Esophagus (tissue), 2 donors: ENCODE measurements at regions not wholly inside any gene's neighbourhood (a gene's known extent, or its start where the extent isn't known, plus 50 kb on each side); places are given as distances from the start of the nearest gene placed in this dataset.
A peak's percentile ranks its signal among the peaks of the same experiment; 100 is the strongest.

Experiments
- H3K27ac ChIP-seq, 2 donors: one replicate each; pipeline ENCODE4 v1.5.1; 2013; ENCODE audit warnings: low read depth in 2 of 2, mild to moderate bottlenecking in 2 of 2, inconsistent platforms in 1 of 2, low read length in 1 of 2, moderate library complexity in 1 of 2
- H3K27me3 ChIP-seq, 2 donors: one replicate each; pipeline ENCODE4 v1.6.1; 2013; ENCODE audit warnings: low read length in 2 of 2, control low read depth in 1 of 2, mild to moderate bottlenecking in 1 of 2; ENCODE audit not compliant: insufficient read depth in 2 of 2, control insufficient read depth in 1 of 2
- H3K36me3 ChIP-seq, 2 donors: one replicate each; pipeline ENCODE4 v1.6.1; 2013; ENCODE audit warnings: low read length in 1 of 2; ENCODE audit not compliant: control insufficient read depth in 2 of 2, insufficient read depth in 2 of 2
- H3K4me1 ChIP-seq, 2 donors: one replicate each; pipeline ENCODE4 v1.6.1; 2013; ENCODE audit warnings: low read length in 1 of 2; ENCODE audit not compliant: control insufficient read depth in 2 of 2, insufficient read depth in 2 of 2
- H3K4me3 ChIP-seq, 2 donors: one replicate each; pipeline ENCODE4 v1.5.1; 2013; ENCODE audit warnings: low read length in 2 of 2, mild to moderate bottlenecking in 2 of 2, low read depth in 1 of 2, moderate library complexity in 1 of 2
- H3K9me3 ChIP-seq, 2 donors: one replicate each; pipeline ENCODE4 v1.6.1; 2013; ENCODE audit warnings: mild to moderate bottlenecking in 2 of 2, low read depth in 1 of 2, low read length in 1 of 2, moderate library complexity in 1 of 2; ENCODE audit not compliant: control insufficient read depth in 2 of 2, insufficient read depth in 1 of 2
- WGBS, 2 donors: extraction: QIAGEN DNeasy Blood & Tissue Kit; methylation state at CpG; one replicate each; pipeline ENCODE4 v1.1.7; 2013; 5-methylcytosine and 5-hydroxymethylcytosine counted together
- donor health status: healthy with polysubstance abuse.
- donor health status: Bipolar disorder and iron deficiency.

DNA sequence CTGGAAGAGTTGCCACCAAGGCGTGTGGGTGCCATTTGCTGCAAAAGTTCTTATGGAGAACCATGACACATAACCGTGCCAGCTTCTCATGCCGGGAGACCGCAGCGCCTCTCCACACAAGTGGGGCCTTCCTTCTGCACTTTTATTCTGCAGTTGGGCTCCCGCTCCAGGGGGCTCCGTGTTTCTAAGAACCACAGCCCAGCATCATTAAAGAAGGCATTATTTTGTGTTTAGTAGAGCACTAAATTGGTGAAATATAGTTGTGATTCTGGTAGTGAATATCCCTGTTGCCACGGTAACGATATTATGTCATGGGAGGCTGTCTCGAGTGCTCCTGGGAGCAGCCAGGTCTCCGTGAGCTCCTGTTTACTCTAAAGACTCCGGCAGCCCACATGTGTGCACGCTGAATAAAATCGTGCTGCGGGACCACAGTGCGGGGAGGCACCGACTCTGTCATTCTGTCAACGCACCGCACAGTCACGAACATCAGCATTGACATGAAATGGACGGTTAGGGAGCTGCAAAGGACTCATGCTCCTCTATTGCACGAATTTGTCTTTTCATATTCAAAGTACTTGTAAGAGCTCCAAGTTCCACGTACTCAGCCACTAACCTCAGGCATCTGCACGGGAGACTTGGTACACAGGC, 68.8 kb upstream of the PITRM1 start:
- H3K4me3 ChIP-seq: no peak overlapping the region
- no peaks in the 10 kb centered on the region for H3K36me3 ChIP-seq
- no peaks in the 10 kb centered on the region for H3K27me3 ChIP-seq
- H3K9me3 ChIP-seq: no peaks in the 10 kb centered on the region
- no peak overlapping the region for H3K27ac ChIP-seq
- 78 to 85% methylated on average over 24 of the region's 24 CpGs for WGBS, 2 donors
- no peaks in the 10 kb centered on the region for H3K4me1 ChIP-seq

DNA sequence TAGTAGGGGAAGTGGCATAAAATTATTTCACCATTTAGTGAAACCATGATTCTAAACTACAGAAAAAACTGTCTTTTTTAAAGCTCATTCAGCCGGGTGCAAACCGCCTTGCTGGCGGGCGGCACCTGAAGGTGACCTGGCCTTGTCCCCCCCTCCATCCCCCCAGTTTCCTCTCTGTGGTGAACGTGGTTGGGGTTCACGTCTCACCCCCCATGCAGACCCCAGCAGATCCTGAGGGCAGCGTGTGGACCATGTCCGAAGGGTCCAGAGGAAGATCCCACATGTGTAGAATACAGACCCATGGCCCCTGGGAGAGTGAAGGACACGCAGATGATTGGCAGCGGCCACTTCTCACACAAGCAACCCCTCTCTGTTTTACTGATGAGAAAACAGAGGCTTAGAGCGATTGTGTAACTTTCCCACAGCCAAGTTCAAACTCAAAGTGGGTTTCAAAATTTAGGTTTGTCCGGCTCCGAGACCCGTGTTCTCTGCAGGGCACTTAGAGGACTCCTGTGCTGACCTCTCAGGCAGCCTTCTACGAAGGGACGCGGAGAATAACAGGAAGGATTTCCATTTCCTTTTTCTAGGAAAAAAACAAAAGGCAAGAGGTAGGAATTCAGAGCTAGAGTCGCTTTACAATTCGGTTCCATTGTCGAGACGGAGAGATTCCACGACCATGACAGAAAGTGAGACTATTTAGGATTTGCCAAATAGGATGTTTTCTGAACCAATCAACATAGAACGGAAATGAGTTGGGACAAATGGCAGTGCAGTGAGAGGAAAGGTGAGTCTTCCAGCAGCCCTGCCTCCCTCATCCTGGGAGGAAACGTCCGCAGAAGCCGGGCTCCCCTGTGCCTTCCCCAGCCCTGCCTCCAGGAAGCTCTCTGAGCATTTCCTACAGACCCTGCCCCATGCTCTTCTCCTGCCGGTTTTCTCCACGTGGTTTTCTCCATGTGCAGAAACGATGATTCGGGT, 67.6 kb upstream of the PITRM1 start:
- no peak overlapping the region for H3K4me3 ChIP-seq
- WGBS, 2 donors: 67 to 73% methylated on average over 30 of the region's 30 CpGs

DNA sequence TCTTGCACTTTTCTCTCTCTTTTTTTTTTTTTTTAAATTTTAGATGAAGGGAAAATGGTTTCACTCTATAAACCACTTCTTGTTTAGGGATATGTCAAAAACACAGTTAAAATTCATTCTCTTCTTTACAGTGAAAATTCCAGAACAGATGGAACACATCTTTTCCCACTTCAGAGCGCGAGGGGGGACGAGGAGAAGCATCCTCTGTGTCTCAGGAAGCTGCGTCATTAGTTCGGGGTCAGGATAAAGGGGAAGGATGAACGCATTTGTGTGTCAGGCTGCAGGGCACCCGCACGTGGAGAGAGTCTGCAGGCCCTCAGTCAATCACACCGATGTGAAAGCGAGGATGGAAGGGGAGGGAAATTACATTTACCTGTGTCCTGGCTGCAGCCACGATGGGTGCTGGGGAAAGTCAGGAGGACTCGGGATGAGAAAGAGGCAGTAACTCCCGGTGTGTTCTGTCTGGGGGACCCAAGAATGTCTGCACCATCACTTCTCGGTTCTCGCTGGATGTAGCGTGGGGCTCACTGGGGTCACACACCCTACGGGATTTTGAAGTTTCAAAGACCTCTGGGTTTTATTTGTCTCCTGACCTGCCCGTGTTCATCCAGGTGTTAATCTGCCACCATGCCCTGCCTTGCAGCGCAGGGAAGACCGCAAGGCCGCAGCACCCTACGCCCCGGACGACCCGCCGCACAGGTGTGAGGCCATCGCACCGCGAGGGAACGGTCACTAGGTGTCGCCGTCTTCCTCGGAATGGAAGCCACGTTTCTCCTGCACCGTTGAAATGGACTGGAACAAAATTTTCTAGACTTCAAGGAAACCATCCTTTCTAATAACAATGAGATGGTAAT, 66.7 kb upstream of the PITRM1 start:
- no peak overlapping the region for H3K27ac ChIP-seq
- H3K4me3 ChIP-seq: no peak overlapping the region
- no peaks in the 10 kb centered on the region for H3K9me3 ChIP-seq
- no peaks in the 10 kb centered on the region for H3K4me1 ChIP-seq
- H3K27me3 ChIP-seq: no peaks in the 10 kb centered on the region
- WGBS, 2 donors: 31 to 32% methylated on average over 35 of the region's 35 CpGs
- H3K36me3 ChIP-seq: no peaks in the 10 kb centered on the region

More for the DNA sequence above, 67.6 kb upstream of the PITRM1 start:
- H3K27ac ChIP-seq: peak overlapping the region in 1 of 2 donors; percentile 26
- H3K9me3 ChIP-seq: no peaks in the 10 kb centered on the region
- H3K27me3 ChIP-seq: no peaks in the 10 kb centered on the region
- H3K4me1 ChIP-seq: no peaks in the 10 kb centered on the region
- H3K36me3 ChIP-seq: no peaks in the 10 kb centered on the region

DNA sequence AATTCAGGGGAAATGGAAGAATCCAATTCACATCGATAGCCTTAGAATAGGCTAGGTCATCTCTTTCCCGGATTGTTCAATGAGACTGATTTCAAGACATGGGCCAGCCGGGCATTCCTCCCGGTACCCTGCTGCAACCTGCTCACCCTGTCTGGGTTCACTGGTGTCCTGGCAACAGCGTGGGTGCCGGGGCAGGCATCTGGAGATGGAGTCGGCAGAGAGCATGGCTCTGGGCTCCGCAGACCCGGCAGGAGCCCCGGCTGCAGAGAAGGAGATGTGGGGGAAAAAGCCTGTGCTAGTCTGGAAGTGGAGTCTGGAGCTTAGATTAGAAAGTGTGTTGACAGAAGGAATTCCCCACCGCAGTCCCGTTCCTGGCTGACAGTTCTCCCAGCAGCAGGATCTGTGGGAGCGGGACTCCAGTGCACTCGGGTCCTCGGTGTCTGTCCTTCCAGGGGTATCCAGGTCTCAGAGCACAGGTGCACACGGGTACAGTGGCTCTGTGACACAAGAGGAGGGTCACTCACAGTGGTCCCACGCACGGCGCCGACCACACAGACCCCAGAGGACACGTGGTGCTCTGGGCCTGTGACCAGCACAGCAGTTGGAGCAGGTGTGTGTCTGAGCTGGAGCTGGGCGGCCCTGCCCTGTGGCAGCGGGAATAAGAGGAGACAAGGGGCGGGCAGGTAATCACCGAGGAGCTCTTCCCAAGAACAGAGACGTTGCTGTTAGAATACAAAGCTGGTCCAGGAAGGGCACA, 65.7 kb upstream of the PITRM1 start:
- H3K36me3 ChIP-seq: no peaks in the 10 kb centered on the region
- WGBS, 2 donors: 75% methylated on average over 26 of the region's 26 CpGs

DNA sequence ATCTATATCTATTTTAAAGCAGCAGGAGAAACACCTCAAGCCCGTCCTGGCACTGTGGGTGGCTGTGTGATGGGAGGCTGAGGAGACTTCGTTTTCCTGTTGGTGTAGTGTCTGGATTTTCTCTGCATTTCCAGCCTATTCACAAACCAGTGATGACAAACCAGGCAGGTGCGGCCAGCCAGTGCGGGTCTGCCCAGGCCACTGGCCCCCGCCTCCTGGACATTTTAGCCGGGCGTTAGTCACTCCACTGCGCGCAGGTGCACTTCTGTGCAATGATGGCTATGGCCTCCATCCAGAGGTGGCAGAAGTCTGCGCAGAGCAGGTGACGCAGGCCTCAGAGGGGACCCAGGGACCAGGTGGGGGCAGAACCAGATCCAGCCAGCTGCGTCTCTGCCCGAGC, 64.9 kb upstream of the PITRM1 start:
- Histone ChIP-seq H3K4me1 (no peaks in the 10 kb centered on the region), H3K27me3 (no peaks in the 10 kb centered on the region), H3K36me3 (no peaks in the 10 kb centered on the region), H3K4me3 (no peak overlapping the region), H3K9me3 (no peaks in the 10 kb centered on the region), H3K27ac (no peak overlapping the region)
- WGBS, 2 donors: 90 to 94% methylated on average over 13 of the region's 13 CpGs

More for the DNA sequence above, 65.7 kb upstream of the PITRM1 start:
- no peak overlapping the region for H3K27ac ChIP-seq
- no peaks in the 10 kb centered on the region for H3K27me3 ChIP-seq
- no peaks in the 10 kb centered on the region for H3K4me1 ChIP-seq
- H3K9me3 ChIP-seq: no peaks in the 10 kb centered on the region
- no peak overlapping the region for H3K4me3 ChIP-seq

DNA sequence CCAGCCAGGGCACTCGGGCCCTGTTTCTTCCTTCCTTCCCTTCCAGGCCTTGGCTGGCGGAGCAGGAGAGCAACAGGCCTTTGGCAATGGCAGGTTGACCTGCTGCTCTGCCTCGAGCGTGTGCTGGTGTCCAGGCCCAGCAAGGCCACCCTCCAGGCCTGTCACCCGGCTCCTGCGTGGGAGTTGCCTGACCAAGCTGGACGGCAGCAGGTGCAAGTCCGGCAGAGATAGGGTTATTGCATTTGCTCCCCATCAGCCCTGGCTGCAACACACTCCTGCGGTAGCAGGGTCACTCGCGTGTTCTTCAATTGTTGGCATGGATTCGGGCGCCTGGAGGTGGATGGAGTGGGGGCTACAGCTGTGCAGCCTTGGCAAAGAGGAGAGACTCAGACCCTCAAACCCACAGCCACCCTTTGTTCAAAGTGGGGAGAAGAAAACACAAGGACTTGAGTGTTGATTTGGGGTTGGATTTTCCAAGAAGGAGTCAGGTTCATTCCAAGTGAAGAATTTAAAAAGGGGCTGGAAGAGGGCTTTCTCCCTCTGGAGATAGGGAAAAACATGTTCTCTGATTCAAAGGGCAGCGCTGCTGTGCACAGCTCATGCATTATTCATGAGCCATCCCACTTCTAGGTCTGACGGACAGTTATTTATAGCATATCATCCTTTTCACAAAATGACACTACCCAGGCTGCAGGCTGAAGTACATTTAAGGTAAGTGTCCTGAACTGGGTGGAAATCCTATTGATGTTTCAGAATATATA, 64.2 kb upstream of the PITRM1 start:
- H3K4me1 ChIP-seq: no peaks in the 10 kb centered on the region
- H3K27me3 ChIP-seq: no peaks in the 10 kb centered on the region
- H3K9me3 ChIP-seq: no peaks in the 10 kb centered on the region
- WGBS, 2 donors: 89 to 92% methylated on average over 15 of the region's 15 CpGs
- no peak overlapping the region for H3K27ac ChIP-seq
- no peaks in the 10 kb centered on the region for H3K36me3 ChIP-seq
- no peak overlapping the region for H3K4me3 ChIP-seq

DNA sequence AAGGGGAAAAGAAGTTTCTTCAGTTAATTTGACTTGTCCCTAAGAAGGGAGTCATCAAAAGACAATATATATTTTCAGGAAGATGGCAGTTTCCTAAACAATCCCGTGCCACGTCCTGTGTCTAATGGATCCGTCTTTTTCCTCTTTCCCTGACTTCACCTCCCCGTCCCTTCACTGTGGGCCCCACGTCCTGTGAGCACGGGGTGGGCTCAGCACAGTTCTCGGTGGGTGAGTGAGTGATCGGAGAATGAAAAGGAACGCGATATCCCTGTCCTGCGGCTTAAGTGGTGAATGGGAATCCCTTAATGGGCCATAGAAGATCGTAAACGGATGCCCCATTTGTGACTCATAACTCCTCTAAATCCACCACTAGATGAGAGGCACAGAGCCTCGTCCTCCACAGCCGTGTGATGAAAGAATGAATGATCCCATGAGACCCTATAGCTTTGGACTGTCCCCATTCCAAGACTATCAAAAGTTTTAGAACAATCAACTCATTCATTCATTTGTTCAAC, 63.5 kb upstream of the PITRM1 start:
- Histone ChIP-seq H3K27ac (no peak overlapping the region), H3K27me3 (no peaks in the 10 kb centered on the region), H3K9me3 (no peaks in the 10 kb centered on the region), H3K4me3 (no peak overlapping the region), H3K4me1 (no peaks in the 10 kb centered on the region), H3K36me3 (no peaks in the 10 kb centered on the region)
- WGBS, 2 donors: 85 to 89% methylated on average over 15 of the region's 15 CpGs

DNA sequence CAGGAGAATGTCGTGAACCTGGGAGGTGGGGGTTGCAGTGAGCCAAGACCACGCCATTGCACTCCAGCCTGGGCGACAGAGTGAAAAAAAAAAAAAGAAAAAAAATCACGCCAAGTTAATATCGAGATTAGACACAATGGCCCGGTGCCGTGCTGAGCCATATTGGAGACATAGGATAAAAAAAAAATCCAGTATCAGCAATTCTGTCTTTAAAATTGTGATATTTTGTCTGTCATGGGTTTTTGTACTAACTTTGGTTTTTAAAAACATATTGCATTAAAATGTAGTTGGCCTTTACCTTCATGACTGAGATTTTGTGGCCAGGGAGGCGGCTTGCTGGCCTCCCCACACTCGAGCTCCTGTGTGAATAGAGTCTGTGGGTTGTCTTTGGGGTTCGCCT, 62.8 kb upstream of the PITRM1 start:
- Histone ChIP-seq H3K36me3 (no peaks in the 10 kb centered on the region), H3K4me3 (no peak overlapping the region), H3K9me3 (no peaks in the 10 kb centered on the region), H3K27me3 (no peaks in the 10 kb centered on the region), H3K27ac (no peak overlapping the region), H3K4me1 (no peaks in the 10 kb centered on the region)
- WGBS, 2 donors: 84 to 91% methylated on average over 10 of the region's 10 CpGs
